ENCODE measurements at regions not wholly inside any gene's neighbourhood (a gene's known extent, or its start where the extent isn't known, plus 50 kb on each side); places are given as distances from the start of the nearest gene placed in this dataset.
A peak's percentile ranks its signal among the peaks of the same experiment; 100 is the strongest.
"Not testable (repeated sequence)": the region's sequence is repeated elsewhere in the genome, so short reads cannot be mapped to it uniquely, and the experiment has no call there.

DNA sequence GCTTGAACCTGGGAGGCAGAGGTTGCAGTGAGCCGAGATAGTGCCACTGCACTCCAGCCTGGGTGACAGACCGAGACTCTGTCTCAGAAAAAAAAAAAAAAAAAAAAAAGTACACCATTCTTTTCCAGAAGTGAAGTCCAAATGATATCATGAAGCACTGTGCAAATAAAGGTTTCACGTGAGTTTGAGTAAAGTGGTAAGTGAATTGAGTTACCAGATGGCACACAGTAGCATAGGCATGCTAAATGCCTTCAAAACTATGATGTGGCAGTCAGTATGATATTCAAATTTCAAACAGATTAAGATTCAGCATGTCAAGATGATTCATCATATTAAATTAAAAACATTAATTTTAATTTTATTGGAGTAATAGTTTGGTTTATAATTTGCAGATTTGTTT, 195.2 kb downstream of the TAF11L14 start:
- DNase-seq: no peak

DNA sequence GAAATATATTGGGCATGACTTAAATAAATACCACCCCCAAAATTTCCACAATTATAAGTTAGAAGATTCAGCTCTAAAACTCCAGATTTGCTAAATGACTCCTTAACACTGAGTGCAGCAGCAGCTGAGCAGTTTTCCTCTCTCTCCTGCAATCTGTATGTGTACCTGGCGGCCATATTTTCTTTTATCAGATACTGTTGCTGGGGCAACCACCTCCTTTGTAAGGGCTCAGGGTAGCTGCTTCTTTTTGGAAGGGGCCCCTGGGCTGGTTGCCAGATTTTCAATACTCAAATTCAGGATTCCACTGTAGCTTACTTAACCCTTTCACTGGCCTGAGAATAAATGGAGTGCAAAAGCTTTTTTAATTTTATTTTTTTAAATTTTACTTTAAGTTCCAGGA, 197.0 kb downstream of the TAF11L14 start:
- peak; percentile 67 for DNase-seq

DNA sequence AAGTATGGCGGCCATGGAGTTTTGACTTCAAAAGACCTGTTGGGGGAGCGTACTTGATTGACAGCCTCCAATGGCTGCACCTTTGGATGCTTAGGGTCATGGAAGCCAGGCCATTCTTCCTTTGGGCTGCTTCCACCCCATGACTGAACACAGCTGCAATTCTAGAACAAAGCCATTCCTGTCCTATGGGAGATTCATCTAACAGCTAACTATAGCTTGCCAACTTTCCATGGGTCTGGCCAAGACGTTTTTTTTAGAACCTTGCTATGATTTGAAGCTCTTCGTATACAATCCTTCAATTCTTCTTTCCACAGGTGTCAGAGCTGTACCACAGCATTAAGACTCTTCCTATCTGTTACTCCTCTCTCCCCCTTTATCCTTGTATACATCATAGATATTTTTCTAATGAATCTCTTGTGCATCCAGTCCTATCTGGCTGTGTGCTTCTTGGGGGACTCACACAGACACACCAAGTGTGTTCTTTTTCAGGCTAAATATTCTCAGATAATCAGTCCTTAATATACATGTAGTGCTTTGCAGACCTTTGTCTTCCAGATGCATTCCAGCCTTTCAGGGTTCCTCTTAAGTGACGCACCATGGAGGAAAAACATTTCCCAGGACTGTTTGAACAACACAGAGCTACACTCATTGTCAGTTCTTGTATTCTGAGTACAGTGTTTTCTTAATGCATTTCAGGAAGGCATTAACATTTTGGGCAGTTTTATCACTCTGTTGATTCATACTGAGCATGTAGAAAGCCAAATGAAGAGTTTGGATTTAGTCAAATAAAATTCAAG, 198.9 kb downstream of the TAF11L14 start:
- no peak for DNase-seq

DNA sequence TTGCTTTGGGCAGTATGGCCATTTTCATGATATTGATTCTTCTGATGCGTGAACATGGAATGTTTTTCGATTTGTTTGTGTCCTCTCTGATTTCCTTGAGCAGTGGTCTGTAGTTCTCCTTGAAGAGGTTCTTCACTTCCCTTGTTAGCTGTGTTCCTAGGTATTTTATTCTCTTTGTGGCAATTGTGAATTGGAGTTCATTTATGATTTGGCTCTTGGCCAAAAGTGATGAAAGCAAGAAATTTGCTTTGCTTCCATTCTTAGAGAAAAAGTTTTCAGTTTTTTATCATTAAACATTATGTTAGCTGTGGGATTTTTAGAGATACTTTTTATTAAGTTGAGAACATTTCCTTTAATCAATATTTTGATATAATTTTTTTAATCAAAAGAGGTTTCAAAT, 203.5 kb downstream of the TAF11L14 start:
- no peak for DNase-seq

DNA sequence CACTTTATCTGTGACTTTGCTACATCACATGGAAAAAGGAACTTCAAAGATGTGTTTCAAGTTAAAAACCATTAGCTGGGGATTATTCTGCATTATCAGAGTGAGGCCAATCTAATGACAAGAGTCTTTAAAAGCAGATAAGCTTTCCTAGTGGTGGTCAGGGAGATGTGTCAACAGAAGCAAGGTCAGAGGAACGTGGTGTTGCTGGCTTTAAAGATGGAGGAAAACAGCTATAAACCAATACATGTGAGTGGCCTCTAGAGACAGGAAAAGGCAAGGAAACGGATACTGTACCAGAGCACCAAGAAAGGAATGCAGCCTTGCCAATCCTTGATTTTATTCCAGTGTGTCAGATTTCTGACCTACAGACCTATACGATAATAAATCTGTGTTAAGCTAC, 204.2 kb downstream of the TAF11L14 start:
- no peak for DNase-seq

DNA sequence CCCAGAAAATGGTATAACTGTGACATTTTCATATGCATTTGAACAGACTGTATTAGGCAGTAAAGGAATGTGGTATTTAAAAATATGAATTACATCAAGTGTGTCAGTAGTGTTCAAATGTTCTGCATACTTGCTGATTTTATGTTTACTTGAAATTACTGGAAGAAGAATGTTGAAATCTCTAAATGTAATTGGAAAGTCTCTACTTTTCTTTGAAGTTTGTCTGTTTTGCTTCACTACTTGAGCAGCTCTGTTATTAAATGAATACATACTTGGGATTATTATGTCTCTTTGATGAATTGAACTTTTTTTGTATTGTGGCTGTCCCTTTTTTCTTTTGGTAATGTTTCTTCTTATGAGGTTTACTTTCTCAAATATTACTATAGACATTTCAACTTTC, 205.6 kb downstream of the TAF11L14 start:
- DNase-seq: no peak

DNA sequence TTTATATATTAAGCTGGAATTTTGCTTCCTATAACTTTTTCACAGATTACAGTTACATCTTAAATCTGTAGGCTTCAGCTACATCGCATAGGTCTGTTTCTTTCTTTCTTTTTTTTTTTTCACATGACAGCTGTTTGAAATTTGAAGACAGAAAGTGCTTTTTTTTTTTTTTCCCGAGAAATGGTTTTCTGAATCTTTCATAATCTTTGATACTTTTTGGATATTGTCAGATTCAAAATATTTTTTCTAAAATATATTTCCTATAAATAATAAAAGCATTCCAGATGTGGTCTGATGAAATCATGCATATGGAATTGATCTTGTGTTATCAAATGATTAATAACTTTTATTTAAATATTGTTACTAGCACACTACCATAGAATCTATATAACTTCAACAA, 212.2 kb downstream of the TAF11L14 start:
- DNase-seq: no peak

DNA sequence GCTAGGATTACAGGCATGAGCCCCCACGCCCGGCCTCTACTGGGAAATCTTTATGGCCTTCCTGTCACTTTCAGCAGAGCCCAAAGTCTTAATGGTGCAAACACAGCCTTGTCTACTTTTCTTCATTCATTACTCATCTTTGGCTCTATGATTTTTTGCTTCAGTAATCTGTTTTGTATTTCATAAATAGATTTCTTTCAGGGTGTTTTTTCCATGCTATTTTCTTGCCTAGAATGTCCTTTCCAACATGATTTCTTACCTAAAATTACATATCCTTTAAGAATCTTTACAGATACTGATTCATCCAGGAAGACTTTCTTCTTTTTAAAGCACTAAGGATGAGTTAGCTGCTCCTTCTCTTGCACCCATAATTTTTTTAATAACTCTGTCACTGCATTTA, 213.0 kb downstream of the TAF11L14 start:
- DNase-seq: no peak

DNA sequence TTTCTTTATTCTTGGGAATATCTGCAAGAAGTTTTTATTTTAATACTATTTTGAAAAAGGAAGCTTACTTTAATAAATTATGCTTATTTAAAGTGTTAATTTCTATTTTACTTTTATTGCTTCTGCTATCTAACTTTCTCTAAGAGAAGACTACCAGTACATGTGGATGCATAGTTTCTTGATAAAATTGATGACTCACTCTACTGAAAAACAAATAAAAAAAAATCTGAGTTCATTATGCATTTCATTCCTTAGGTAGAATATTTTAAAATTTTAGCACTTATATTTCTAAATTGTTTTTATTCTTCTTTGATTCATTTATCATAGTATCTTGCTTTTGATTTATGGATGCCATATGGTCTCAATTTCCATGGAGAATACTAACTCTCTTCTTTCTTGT, 217.9 kb downstream of the TAF11L14 start:
- DNase-seq: no peak

DNA sequence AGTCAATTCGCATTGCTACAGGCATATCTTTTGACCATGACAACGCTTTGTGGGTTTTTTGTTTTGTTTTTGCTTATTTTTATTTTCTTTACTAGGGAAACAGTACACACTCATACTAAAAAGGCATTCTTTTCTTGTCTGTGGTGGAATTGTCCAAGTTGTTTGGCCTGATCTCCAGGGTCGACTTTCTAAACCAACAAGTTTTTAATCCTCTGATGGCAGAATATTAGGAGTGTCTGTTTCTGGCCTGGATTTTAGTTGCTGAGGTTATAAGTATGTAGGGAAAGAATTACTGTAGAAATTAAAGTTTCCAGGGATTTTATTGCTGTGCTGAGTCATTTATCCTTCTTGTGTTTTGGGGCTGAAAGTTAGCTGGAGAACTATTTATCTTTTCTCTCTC, 218.5 kb downstream of the TAF11L14 start:
- DNase-seq: no peak

DNA sequence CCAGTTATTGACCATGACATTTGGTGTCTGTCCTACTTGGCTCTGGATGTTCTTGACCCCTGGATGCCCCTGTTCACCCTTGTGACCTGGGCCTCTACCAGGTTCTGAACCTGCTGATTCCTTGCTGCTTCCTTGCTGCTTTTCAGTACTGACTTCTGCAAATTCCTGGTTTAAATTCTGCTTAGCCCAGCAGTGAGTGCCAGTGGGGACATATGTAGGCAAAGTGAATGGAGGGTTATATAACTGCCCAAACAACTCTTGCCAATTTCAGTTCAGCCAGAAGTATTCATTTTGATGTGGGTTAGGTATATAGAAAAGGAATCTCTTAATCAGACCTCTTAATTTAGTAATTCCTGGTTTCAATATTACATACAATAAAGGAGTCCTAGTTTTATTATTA, 220.6 kb downstream of the TAF11L14 start:
- no peak for DNase-seq

DNA sequence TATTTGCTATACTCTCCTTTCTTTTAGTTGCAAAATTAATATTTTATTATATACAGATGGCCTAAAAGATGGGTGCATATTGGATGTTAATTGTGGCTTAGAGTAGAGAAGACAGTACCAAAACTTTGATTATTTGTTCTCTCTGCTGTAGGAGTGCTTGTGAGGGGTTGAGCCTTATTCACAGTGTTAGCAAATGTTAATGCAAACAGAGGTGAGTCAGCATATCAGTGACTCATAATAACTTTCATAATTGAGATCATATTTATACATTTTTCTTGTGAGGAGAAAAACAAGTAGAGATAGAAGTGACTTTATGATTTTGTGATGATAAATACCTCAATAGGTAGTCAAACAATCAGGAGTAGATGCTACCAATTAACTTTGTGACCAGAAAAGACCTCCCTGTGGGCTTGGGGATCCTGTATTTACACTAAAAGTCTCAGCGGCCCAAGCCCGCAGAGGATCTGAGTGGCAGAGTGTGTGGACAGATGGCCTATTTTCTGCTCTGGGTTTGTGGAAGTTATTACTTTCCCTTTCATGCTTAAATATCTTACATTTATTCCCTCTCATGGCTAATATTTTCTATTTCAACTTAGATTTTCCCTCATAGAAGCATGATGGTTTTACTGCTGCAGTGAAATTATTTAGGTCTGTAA, 226.5 kb downstream of the TAF11L14 start:
- no peak for DNase-seq

DNA sequence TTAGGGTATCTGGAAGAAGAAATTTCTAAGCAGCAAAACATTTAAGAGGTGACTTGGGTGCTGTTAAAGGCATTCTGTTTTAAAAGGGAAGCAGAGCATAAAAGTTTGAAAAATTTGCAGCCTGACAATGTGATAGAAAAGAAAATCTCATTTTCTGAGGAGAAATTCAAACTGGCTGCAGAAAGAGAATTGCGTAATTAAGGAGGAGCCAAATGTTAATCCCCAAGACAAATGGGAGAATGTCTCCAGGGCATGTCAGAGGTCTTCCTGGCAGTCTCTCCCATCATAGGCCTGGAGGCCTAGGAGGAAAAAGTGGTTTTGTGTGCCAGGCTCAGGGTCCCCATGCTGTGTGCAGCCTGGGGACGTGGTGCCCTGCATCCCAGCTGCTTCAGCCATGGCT, 230.6 kb downstream of the TAF11L14 start:
- DNase-seq: not testable (repeated sequence)

DNA sequence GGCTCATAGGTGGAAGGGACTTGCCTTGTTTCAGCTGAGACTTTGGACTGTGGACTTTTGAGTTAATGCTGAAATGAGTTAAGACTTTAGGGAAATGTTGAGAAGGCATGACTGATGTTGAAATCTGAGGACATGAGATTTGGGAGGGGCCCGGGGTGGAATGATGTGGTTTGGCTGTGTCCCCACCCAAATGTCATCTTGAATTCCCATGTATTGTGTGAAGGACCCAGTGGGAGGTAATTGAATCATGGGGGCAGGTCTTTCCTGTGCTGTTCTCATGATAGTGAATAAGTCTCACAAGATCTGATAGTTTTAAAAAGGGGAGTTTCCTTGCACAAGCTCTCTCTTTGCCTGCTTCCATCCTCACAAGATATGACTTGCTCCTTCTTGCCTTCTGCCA, 231.7 kb downstream of the TAF11L14 start:
- not testable (repeated sequence) for DNase-seq

DNA sequence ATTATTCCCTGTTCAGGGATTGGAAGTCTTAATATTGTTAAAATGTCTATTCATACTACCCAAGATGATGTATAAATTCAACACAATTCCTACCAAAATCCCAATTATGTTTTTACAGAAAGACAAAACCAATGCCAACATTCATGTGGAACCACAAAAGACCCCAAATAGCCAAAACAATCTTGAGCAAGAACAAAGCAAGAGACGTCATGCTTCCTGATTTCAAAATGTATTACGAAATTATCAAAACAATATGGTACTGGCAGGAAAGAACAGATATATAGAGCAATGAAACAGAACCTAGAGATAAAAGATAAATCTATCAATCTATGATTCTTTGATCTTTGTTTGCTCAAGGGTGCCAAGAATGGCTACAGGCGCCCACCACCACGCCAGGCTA, 237.9 kb downstream of the TAF11L14 start:
- DNase-seq: no peak

DNA sequence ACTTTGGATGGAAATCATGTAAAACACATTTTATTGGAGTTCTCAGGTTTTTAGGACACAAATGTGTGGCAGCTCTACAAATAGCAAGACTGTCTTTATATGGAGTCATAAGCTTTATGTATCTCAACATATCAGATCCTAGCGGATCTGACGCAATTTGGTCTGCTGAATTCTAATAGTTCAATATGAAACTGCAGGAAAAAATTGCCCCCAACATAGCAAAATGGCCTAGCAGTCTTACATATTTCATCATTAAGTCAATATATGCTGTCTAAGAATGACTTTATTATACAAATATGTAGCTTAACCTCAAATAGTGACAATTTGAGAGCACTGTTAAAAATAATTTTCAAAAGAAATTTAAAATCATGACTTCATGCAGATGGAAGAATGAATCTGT, 244.3 kb downstream of the TAF11L14 start:
- DNase-seq: no peak

DNA sequence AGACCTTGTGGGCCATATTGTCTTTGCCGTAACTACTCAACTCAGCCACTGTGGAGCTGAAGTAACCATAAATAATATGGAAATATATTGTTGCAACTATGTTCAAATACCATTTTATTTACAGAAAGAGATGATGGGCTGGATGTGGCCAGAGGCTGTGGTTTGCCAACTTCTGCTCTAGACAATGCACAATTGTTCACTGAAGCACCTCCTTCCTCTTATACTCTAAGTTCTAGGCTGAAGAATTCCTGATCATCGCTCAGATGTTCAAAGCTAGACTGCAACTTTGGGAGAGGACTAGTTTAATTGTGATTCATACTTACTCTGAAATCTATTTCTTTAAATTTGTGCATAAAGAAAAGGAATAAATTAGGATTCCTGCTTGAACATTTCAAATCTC, 245.0 kb downstream of the TAF11L14 start:
- DNase-seq: no peak

DNA sequence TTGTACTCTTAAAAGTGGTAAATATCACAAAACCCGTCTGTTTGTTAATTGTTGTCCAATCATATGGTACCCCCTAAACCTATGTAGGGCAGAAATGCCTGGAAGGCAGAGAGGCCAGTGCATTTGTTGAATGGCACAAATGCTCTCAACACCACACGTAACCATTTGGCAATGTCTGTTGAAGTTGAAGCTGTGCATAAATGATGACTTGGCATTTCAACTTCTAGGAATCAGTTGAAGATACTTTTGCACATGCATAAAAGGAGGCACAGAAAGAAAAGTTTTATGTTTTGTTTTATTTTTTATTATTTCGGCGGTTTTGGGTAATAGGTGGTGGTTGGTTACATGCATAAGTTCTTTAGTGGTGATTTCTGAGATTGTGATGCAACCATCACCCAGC, 246.6 kb downstream of the TAF11L14 start:
- no peak for DNase-seq

DNA sequence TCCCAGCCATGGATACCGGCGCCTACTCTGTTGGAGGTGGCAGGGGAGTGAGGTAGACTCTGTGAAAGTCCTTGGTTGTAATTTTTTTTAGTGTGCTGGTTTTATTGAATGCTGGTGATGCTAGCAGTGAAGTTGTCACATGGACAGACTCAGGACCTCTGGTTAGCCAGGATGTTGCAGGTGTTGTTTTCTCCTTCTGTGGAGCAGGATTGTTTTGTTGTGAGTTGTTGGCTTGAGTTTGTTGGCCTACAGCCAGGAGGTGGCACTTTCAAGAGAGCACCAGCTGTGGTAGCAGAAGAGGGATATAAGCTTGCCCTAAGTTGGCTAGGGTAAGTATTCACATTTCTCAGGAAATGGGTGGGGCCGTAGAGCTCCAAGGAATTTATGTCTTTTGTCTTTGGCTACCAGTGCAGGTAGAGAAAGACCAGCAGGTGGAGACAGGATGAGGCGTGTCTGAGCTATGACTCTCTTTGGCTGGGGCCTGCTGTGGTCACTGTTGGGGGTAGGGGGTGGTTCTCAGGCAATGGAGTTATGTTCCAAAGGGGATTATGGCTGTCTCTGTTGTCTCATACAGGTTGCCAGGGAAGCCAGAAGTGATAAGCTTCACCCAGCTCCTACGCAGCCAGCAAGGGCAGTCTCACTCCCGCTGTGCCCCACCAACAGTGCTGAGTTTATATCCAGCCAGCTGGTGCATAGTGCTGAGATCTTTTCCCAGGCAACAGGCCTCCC, 248.7 kb downstream of the TAF11L14 start:
- DNase-seq: peak; percentile 91

DNA sequence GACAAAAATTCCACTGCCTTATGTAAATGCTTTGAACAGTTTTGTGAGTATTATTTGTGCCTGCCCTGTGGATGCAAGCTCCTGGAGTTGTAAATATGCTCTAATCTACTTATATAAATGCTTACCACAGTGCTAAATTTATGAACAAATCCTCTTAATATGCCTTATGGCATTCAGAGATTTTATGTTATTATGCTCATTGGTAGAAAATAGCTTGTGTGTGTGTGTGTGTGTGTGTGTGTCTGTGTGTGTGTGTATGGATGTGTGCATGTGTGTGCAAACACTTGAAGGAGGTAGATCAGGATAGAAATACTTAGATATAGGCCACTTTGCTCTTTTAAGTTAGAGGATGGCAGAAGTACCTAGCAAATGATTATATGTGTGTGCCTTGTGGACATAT, 253.9 kb downstream of the TAF11L14 start:
- no peak for DNase-seq

DNA sequence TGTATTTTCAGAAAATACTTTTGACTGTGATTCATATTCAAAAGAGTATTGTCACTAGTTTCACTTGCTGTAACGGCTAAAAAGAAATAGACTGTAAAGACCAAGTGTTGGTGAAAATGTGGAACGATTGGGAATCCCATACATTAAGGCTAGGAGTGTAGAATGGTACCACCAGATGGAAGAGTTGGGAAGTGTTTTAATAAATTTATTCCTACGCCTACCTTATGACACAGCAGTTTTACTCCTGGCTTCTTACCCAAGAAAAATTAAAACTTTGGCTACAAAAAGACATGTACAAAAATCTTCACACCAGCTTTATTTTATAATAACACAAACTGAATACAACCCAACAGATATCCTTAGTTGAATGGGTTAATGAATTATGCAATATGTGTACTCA, 256.2 kb downstream of the TAF11L14 start:
- DNase-seq: no peak

DNA sequence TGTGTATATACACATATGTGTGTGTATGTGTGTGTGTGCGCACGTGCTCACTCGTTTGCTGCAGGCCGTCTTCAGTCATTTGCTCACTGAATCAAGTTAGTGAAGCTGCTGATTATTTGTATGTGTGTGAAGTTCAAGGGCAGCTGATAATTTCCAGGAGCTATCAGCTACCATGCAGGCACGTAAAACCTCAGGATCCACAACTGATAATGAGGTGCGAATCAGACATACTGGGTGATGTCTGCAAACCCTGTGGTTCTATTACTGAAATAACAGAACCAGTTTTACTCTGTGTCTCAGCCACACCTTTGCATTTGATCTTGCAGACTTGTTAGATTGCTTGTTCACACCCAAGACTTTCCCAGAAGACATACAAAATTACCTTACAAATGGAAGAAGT, 257.6 kb downstream of the TAF11L14 start:
- no peak for DNase-seq

DNA sequence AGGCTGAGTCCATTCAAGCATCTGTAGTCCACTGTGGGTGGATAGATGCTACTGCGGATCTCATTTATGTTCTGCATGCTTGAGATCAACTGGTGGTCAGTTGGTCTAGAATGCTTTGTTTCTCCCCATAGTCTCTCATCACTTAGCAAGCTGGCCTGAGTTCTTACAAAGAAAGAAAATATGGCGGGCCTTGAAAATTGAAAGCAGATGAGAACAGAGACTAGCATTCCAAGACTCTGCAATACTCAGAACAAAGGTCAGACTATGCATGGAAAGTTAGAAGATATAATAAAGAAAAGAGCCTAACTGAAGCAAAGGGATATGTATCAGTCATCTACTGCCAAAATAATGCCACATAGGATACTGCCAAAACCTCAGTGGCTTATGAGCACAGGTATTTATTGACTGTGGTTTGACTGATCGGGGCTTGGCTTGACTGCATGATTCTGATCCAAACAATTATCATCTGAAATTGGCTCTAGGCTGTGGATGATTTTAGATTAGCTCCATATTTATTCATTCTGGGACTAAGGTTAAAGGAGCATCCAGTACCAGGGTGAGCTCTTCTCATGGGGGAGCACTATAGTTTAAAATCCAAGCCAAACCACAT, 258.9 kb downstream of the TAF11L14 start:
- no peak for DNase-seq
